ENCODE measurements at regions not wholly inside any gene's neighbourhood (a gene's known extent, or its start where the extent isn't known, plus 50 kb on each side); places are given as distances from the start of the nearest gene placed in this dataset.

- Histone ChIP-seq H3K4me2 (ENCODE audit: low read depth, low read length) (no peak overlapping the region), H3K9me3 (replicated peaks; ENCODE audit: insufficient read depth, low read length) (no peaks in the 10 kb centered on the region), H3K9ac (ENCODE audit: low read length) (no peak overlapping the region), H3K27me3 (replicated peaks; ENCODE audit: insufficient read depth, low read length) (no peaks in the 10 kb centered on the region), H3K4me1 (ENCODE audit: low read length) (peaks cover 44% of the 10 kb centered on the region), H3K36me3 (replicated peaks; ENCODE audit: insufficient read depth, low read length) (no peaks in the 10 kb centered on the region), H4K20me1 (ENCODE audit: insufficient read depth, low read length) (no peaks in the 10 kb centered on the region), H3K79me2 (ENCODE audit: low read length) (no peaks in the 10 kb centered on the region), H2AFZ (ENCODE audit: low read length) (no peak overlapping the region), H3K9me2 (replicated peaks; ENCODE audit: insufficient read depth, low read length) (no peaks in the 10 kb centered on the region), H3K27ac (ENCODE audit: low read length) (no peak overlapping the region), H3F3A (ENCODE audit: insufficient read depth, low read length) (peaks cover 6% of the 10 kb centered on the region; the same call in 1 of the 2 replicates), H3K4me3 (ENCODE audit: low read length) (no peak overlapping the region)
- no peak for DNase-seq
- TF ChIP-seq CTCF (IDR thresholded peaks at IDR 0.05; ENCODE audit: low read length): no peak
- no peak for TF ChIP-seq EZH2phosphoT487 (IDR thresholded peaks at IDR 0.05; ENCODE audit: low read length)
- TF ChIP-seq EZH2 (optimal IDR thresholded peaks at IDR 0.05; ENCODE audit: low read depth, low read length): no peak
Observed at GRCh38 chr17:72387487-72387886, 266.7 kb downstream of the SOX9 start.

- Histone ChIP-seq H3K9me3 (replicated peaks; ENCODE audit: insufficient read depth, low read length) (no peaks in the 10 kb centered on the region), H3K27ac (ENCODE audit: low read length) (no peak overlapping the region), H3F3A (ENCODE audit: insufficient read depth, low read length) (peaks cover 6% of the 10 kb centered on the region; the same call in 1 of the 2 replicates), H3K9ac (ENCODE audit: low read length) (no peak overlapping the region), H3K36me3 (replicated peaks; ENCODE audit: insufficient read depth, low read length) (no peaks in the 10 kb centered on the region), H4K20me1 (ENCODE audit: insufficient read depth, low read length) (no peaks in the 10 kb centered on the region), H3K4me2 (ENCODE audit: low read depth, low read length) (no peak overlapping the region), H3K79me2 (ENCODE audit: low read length) (no peaks in the 10 kb centered on the region), H3K27me3 (replicated peaks; ENCODE audit: insufficient read depth, low read length) (no peaks in the 10 kb centered on the region), H3K4me1 (ENCODE audit: low read length) (peaks cover 45% of the 10 kb centered on the region), H2AFZ (ENCODE audit: low read length) (no peak overlapping the region), H3K9me2 (replicated peaks; ENCODE audit: insufficient read depth, low read length) (no peaks in the 10 kb centered on the region), H3K4me3 (ENCODE audit: low read length) (no peak overlapping the region)
- no peak for DNase-seq
- TF ChIP-seq CTCF (IDR thresholded peaks at IDR 0.05; ENCODE audit: low read length) (no peak), EZH2phosphoT487 (IDR thresholded peaks at IDR 0.05; ENCODE audit: low read length) (no peak), EZH2 (optimal IDR thresholded peaks at IDR 0.05; ENCODE audit: low read depth, low read length) (no peak)
Observed at GRCh38 chr17:72387969-72388368, 267.1 kb downstream of the SOX9 start.

- peak; percentile 93 for DNase-seq
Observed at GRCh38 chr17:72388765-72389473, 268.1 kb downstream of the SOX9 start.

More at GRCh38 chr17:72388765-72389473, 268.1 kb downstream of the SOX9 start:
- Histone ChIP-seq H3K9me2 (replicated peaks; ENCODE audit: insufficient read depth, low read length) (no peaks in the 10 kb centered on the region), H3K9ac (ENCODE audit: low read length) (no peak overlapping the region), H2AFZ (ENCODE audit: low read length) (no peak overlapping the region), H3K4me1 (ENCODE audit: low read length) (peaks cover 46% of the 10 kb centered on the region), H3K27ac (ENCODE audit: low read length) (peak overlapping the region; percentile 64), H3K36me3 (replicated peaks; ENCODE audit: insufficient read depth, low read length) (no peaks in the 10 kb centered on the region), H3K4me2 (ENCODE audit: low read depth, low read length) (peak overlapping the region; percentile 39; the same call in 1 of the 2 replicates), H3K4me3 (ENCODE audit: low read length) (no peak overlapping the region; the same call in 1 of the 2 replicates), H4K20me1 (ENCODE audit: insufficient read depth, low read length) (no peaks in the 10 kb centered on the region), H3K9me3 (replicated peaks; ENCODE audit: insufficient read depth, low read length) (no peaks in the 10 kb centered on the region), H3F3A (ENCODE audit: insufficient read depth, low read length) (peaks cover 6% of the 10 kb centered on the region; the same call in 1 of the 2 replicates), H3K27me3 (replicated peaks; ENCODE audit: insufficient read depth, low read length) (no peaks in the 10 kb centered on the region), H3K79me2 (ENCODE audit: low read length) (no peaks in the 10 kb centered on the region)
- no peak for TF ChIP-seq EZH2phosphoT487 (IDR thresholded peaks at IDR 0.05; ENCODE audit: low read length)
- TF ChIP-seq CTCF (IDR thresholded peaks at IDR 0.05; ENCODE audit: low read length): peak; percentile 76
